A673 (cell line): ENCODE measurements at regions not wholly inside any gene's neighbourhood (a gene's known extent, or its start where the extent isn't known, plus 50 kb on each side); places are given as distances from the start of the nearest gene placed in this dataset.
"Not testable (repeated sequence)": the region's sequence is repeated elsewhere in the genome, so short reads cannot be mapped to it uniquely, and the experiment has no call there.

Experiments used
- CTCF ChIP-seq: fragments of 300-800, 200-600 bp; sonication (generic); conservative IDR thresholded peaks from 2 replicates; pipeline ENCODE4 v1.5.1; 2017; ENCODE audit warnings: low read depth, mild to moderate bottlenecking, antibody characterized with exemption, low read length, moderate library complexity, mixed read lengths
- EZH2 ChIP-seq: fragments of 200-600 bp; sonication (generic); IDR thresholded peaks from 2 replicates; pipeline ENCODE4 v1.6.1; 2017; ENCODE audit warnings: borderline replicate concordance, low read depth, mild to moderate bottlenecking, mixed read lengths, antibody characterized with exemption, low read length; ENCODE audit not compliant: poor library complexity, severe bottlenecking

GRCh38 chr7:55715247-55715867, 143.1 kb upstream of the VOPP1 start:
- TF ChIP-seq CTCF, EZH2: not testable (repeated sequence)
